ENCODE measurements at regions not wholly inside any gene's neighbourhood (a gene's known extent, or its start where the extent isn't known, plus 50 kb on each side); places are given as distances from the start of the nearest gene placed in this dataset.

DNA sequence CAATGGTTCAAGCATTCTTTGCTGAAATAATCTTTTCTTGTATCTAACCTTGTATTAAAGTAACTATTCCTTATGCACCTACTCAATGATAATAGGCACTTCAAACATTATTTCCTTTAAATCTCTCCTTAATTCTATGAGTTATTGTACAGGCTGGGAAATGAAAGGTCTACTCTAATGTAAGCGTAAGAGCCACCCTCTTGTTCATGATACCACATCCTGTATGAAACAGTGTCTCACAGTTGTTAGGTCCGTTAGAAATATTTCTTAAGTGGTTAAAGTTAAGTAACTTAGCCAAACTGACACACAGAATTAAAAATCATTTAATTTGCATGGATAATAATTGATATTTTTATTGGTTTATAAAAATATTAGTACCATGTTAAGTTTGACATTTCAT lies 162.5 kb upstream of the RPRM start:
- Histone ChIP-seq H3K4me3 (ENCODE audit: extremely low read depth in 1 of 4, insufficient read depth in 2 of 4, low read depth in 3 of 4, low read length in 4 of 4) (no peak overlapping the region), H3K27me3 (replicated peaks in 1 of 4; ENCODE audit: control insufficient read depth in 3 of 4, extremely low read depth in 1 of 4, insufficient read depth in 3 of 4, low read length in 3 of 4) (no peaks in the 10 kb centered on the region), H3K36me3 (ENCODE audit: control insufficient read depth in 2 of 4, insufficient read depth in 4 of 4, low read length in 3 of 4) (no peaks in the 10 kb centered on the region), H3K14ac (ENCODE audit: insufficient read length) (no peak overlapping the region), H2BK20ac (ENCODE audit: low read length) (no peak overlapping the region), H4K91ac (replicated peaks; ENCODE audit: insufficient read length, low read length) (no peak overlapping the region), H3K27ac (ENCODE audit: low read depth, low read length) (no peak overlapping the region), H2AFZ (ENCODE audit: low read length) (no peak overlapping the region), H3K23me2 (ENCODE audit: low read depth, low read length) (no peaks in the 10 kb centered on the region; the same call in 1 of the 2 replicates), H4K20me1 (replicated peaks in 1 of 2; ENCODE audit: control insufficient read depth in 1 of 2, insufficient read depth in 2 of 2, low read length in 2 of 2) (no peaks in the 10 kb centered on the region), H3K79me2 (ENCODE audit: control insufficient read depth in 1 of 2, insufficient read depth in 2 of 2, low read length in 2 of 2) (no peaks in the 10 kb centered on the region), H3K4me2 (ENCODE audit: insufficient read depth in 1 of 2, low read depth in 2 of 2, low read length in 2 of 2) (no peak overlapping the region), H2BK12ac (ENCODE audit: low read depth, low read length) (no peak overlapping the region), H4K5ac (ENCODE audit: insufficient read length, low read depth, low read length) (no peak overlapping the region), H3K9me3 (ENCODE audit: insufficient read depth in 2 of 2, low read depth in 1 of 2, low read length in 1 of 2) (no peaks in the 10 kb centered on the region), H3K4ac (replicated peaks; ENCODE audit: insufficient read length, low read depth, low read length) (no peak overlapping the region), H3K4me1 (replicated peaks in 1 of 4; ENCODE audit: control insufficient read depth in 3 of 4, insufficient read depth in 4 of 4, low read length in 3 of 4) (no peaks in the 10 kb centered on the region), H3K18ac (ENCODE audit: extremely low read depth, low read length) (no peak overlapping the region), H4K8ac (ENCODE audit: extremely low read depth, insufficient read depth, low read length) (no peak overlapping the region), H3K9ac (replicated peaks in 1 of 4; ENCODE audit: extremely low read depth in 1 of 4, low read depth in 3 of 4, low read length in 3 of 4) (no peak overlapping the region), H3K79me1 (ENCODE audit: low read depth, low read length) (no peaks in the 10 kb centered on the region), H2BK5ac (ENCODE audit: low read depth, low read length) (no peak overlapping the region), H3K56ac (replicated peaks; ENCODE audit: insufficient read length, low read depth, low read length) (no peak overlapping the region), H2BK15ac (ENCODE audit: low read length) (no peak overlapping the region), H2BK120ac (replicated peaks; ENCODE audit: low read depth, low read length) (no peak overlapping the region), H3K23ac (ENCODE audit: insufficient read length) (no peak overlapping the region), H2AK5ac (ENCODE audit: low read depth, low read length) (no peak overlapping the region)
- DNase-seq (ENCODE audit: low read depth in 1 of 2, low spot score in 2 of 2) (no peak), FAIRE-seq (no peak)
- WGBS, 2 experiments (ENCODE audit: extremely low coverage in 1 of 2, insufficient coverage in 1 of 2, insufficient read length in 1 of 2, insufficient replicate concordance in 2 of 2, low coverage in 1 of 2, low lambda C conversion rate in 2 of 2, missing lambda C conversion rate in 1 of 2): 94% methylated on average over 2 of the region's 2 CpGs; no CpG with 5 or more reads in 1 of the 2 experiments
- POLR2A ChIA-PET (ENCODE audit: partially characterized antibody): no interaction called here
- CTCF ChIA-PET (ENCODE audit: partially characterized antibody): interaction anchor here (0.8 kb wide), 1 partner anchor 57 kb away, joined by 3 read pairs; no protein-coding TSS in a partner anchor
- TF ChIP-seq, protein P1, sequence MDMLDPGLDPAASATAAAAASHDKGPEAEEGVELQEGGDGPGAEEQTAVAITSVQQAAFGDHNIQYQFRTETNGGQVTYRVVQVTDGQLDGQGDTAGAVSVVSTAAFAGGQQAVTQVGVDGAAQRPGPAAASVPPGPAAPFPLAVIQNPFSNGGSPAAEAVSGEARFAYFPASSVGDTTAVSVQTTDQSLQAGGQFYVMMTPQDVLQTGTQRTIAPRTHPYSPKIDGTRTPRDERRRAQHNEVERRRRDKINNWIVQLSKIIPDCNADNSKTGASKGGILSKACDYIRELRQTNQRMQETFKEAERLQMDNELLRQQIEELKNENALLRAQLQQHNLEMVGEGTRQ (IDR thresholded peaks at IDR 0.05; ENCODE audit: low read length): no peak
- TF ChIP-seq CBX8 (IDR thresholded peaks at IDR 0.05; ENCODE audit: borderline replicate concordance, low read depth, low read length) (no peak), ASH2L (IDR thresholded peaks at IDR 0.05; ENCODE audit: low read length) (no peak), SIRT6 (IDR thresholded peaks at IDR 0.05; ENCODE audit: low read length) (no peak), EP300 (IDR thresholded peaks at IDR 0.05; ENCODE audit: borderline replicate concordance in 1 of 2, low read depth in 2 of 2, low read length in 2 of 2) (no peak), RBBP5 (IDR thresholded peaks at IDR 0.05; ENCODE audit: borderline replicate concordance, low read depth, low read length) (no peak), KDM1A (IDR thresholded peaks at IDR 0.05; ENCODE audit: borderline replicate concordance, low read length) (no peak), JUND (IDR thresholded peaks at IDR 0.05; ENCODE audit: low read length) (no peak), TCF12 (IDR thresholded peaks at IDR 0.05; ENCODE audit: low read depth, low read length) (no peak), CHD2 (IDR thresholded peaks at IDR 0.05; ENCODE audit: low read length) (no peak), SRF (IDR thresholded peaks at IDR 0.05; ENCODE audit: low read depth, low read length) (no peak)
